Activated CD8-positive, alpha-beta memory T cell treated with anti-CD3 and anti-CD28 coated beads, Interleukin-2, amount 50 U/mL, for 1 hour (primary cell): ENCODE measurements at regions not wholly inside any gene's neighbourhood (a gene's known extent, or its start where the extent isn't known, plus 50 kb on each side); places are given as distances from the start of the nearest gene placed in this dataset.
"Not testable (repeated sequence)": the region's sequence is repeated elsewhere in the genome, so short reads cannot be mapped to it uniquely, and the experiment has no call there.

Source experiments
- DNase-seq: peaks from one replicate; pipeline ENCODE4 v3.0.0-alpha.2; 2020; ENCODE audit errors: extremely low read depth

- no peak for DNase-seq
These were observed 50.0 kb upstream of the RASGRP1 start for GRCh38 chr15:38614621-38615020.

DNA sequence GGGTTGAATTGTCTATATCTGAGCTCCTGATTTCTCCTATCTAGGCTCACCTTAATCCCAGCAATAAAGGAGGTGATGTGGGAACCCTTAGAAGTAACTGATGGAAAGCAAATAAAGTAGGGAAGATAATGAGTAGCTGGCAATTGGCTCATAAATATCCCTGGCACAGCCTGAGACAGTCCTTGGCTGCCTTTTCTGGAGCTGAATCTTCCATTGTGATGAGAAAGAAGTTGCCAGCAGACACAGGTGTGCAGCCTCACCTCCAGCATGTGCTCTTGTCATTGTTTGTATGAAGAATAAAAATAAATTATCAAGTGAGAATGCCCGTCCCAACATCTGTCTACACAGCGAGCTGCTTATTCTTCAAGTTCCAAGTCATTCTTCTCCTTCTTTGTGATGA lies 53.2 kb upstream of the RASGRP1 start:
- no peak for DNase-seq

- DNase-seq, result no peak
These were observed 53.8 kb upstream of the RASGRP1 start for GRCh38 chr15:38618242-38618955.

GRCh38 chr15:38620098-38620497 lies 55.5 kb upstream of the RASGRP1 start:
- no peak for DNase-seq

DNA sequence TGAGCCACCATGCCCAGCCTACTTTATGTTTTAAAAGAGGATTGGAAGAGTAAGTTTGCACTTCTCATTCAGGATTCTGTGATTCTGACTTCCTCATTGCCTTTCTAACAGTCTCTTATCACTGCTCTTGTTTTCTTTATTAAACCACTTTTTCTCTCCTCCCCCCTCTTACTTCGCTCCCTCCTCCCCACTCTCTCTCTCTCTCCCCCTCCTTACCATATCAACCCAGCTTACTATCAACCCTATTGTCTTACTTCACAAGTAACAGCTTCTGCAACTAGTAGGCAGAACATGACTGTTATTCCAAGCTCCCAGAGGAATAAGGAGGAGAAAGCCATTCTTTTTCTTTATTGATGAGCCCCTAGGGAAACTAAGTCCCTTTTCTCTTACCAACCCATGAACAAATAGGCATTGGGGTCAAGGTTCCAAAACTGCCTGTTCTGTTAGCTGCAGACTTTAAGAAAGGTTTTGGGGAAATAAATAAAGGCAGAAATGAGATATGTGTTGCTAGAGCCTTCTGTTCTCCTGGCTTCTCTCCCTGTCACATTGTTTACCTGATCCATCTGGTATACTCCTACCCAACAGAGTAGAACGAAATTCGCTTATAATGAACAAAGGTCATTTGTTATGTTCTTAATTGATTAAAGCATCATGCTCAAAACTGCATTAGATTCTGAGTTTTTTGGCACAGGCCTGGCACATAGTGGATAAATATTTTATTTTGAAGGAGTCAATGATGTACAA lies 56.4 kb upstream of the RASGRP1 start:
- no peak for DNase-seq

- DNase-seq, result no peak
These were observed 57.7 kb upstream of the RASGRP1 start for GRCh38 chr15:38622304-38622703.

- DNase-seq, result no peak
These were observed 58.3 kb upstream of the RASGRP1 start for GRCh38 chr15:38622908-38623307.

DNA sequence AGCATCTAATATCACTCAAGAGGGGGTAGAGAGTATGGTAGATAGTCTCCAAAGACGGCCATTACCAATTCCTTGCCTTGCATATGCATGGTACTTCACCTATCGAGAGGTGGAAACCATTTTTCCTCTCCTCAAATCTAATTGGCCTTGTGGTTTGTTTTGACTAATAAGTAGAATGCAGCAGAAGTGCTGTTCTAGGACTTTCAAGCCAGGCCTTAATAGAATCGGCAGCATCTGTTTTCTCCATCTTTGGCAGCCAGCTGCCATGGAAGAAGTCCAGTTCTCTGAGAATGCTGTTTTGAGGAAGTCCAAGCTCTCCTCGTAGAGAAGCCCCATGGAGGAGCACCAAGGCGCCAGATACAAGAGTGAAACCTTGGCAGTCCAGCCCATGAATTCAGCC lies 59.1 kb upstream of the RASGRP1 start:
- DNase-seq, result no peak

- no peak for DNase-seq
These were observed 59.9 kb upstream of the RASGRP1 start for GRCh38 chr15:38624244-38625205.

GRCh38 chr15:38625886-38626285 lies 61.3 kb upstream of the RASGRP1 start:
- DNase-seq, result no peak

DNA sequence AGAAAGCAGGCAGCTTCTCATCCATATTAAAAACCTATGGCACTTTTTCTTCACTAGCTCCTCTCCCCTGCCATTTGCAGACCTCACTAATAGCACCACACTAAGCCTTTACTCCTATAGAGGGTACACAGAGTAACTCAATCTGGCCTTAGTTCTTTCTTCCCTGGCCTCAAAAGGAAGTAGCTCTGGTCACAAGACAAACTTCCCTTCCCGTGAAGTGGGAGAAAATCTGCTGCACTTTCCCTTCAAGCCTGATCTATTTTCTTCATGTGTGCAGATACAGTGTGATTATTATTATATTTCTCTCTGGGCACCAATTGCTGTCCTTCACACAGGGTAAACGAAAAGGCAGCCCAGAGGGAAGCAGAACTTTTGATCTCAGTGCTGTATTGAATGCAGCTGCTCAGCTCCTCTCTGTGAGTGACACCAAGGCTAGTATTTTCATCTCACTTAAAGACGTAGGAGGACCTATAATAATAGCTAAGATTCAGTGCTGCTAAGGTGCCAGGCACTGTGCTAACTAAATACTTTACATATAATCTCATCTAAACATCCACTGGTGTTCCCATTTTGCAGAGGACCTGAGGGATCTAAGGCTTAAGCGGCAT lies 61.9 kb upstream of the RASGRP1 start:
- no peak for DNase-seq

DNA sequence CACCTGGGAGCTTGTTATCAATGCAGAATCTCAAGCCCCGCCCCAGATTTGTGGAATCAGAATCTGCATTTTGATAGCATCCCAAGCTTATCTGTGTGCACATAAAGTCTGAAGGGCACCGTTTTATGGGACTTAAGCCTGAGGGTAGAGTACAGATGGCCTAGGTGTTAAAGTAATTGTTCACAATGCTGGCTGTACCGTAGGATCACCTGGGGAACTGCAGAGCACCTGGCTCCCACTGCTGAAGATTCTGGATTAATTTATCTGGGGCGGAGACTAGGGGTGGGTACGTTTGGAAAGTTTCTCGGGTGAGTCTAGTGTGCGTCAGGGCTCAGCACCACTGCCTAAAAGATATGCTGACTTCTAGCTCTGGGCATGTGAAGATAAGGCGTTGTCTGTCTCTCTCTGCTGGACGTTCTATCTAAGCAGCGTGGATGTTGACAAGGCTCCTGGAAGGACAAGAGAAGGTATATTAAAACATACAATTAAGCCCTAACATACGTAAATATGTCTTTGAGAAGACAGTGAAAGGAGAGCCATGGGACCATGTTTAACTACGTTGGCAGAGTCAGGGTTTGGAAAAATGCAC lies 63.2 kb upstream of the RASGRP1 start:
- no peak for DNase-seq

DNA sequence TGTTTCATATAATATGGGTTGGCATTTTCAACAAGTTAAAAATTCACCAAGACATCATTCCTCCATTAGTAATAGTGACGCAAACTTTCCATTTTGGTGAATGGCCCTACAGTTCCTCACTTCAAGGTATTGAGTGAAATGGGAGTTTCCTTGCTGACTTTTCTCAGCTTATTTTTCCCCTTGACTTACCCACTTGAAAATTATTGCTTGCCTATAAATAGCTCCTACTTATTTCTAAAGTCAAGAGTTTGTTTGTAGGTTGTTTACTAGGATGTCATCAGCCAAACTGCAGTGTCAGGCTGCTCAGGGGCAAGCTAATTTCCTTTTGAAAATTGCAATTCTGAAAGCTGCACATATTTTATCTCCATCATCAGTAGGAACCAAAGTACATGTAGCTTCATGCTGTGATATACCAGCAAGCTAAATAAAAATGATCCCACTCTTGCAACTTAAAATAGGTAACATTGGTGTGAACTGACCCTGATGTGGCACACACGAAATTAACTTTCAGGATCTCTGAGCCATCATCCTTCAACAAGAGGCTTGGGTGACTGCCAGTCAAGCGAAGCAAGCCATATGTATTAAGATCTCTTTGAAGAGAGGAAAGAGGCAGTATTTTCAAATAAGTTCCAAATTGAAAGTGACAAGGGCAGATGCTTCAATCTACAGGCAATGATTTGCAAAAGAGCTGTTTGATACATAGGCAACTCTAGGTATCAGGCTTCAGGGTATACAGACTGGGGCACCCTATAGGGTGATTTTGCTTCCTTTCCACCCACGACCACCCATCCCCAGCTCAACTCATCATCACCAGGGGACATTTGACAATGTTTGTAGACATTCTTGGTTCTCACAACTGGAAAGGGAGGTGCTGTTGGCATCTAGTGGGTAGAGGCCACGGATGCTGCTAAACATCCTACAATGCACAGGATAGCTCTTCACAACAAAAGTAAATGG lies 66.8 kb upstream of the RASGRP1 start:
- DNase-seq, result no peak

DNA sequence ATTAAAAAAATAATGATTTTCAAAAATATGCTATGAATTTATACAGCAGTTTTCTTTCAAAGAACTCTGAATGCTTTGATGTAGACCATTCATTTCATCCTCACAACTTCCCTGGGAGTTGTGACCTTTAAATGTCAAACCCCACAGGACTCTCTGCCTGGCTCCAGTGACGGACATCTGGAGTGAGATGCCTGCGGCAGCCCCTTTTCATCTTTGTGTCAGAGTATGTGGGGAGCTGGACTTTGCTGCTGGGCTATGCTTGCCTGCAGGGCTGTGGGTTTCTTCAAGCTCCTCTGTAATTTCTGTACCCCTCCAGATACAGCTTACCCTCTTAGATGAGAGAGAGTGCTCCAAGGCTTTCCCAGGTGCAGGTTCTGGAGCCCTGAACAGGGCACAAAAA lies 70.6 kb upstream of the RASGRP1 start:
- no peak for DNase-seq

- DNase-seq, result no peak
These were observed 72.0 kb upstream of the RASGRP1 start for GRCh38 chr15:38636597-38636996.

DNA sequence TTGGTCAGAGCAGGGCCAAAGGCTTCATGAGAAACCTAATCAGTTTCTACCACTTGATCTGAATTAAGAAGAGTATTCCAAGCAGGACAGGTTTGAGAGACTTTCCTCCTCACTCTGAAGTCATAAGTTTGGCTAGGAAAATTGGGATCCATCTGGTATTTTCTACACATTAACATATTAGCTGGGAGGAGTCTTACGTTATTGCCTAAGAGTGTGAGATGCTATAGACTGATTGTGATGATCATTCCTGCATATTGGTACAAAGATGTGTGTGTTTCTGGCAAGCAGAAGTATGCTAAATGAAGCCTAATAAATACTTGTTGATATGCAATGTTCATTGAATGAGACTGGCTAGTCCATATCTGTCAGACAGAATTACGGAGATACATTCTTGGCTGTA lies 73.5 kb upstream of the RASGRP1 start:
- no peak for DNase-seq

DNA sequence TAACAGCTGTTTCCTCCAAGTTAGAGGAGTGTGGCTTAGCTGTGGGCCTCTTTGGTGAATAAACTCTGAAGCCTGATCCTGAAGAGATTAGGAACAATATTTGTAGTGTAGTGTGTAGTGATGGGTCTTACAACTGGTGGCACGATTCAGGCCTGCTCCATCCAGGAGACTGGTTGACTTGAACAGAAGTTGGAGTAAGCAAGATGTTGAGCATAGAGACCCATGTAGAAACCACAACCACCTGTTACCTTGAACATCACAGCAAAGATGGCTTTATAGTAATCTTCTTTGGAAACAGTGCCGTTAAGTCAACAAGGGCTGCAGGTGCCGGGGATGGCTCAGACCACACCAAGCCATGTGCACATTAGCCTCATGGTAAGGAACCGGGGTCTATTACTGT lies 74.2 kb upstream of the RASGRP1 start:
- DNase-seq, result no peak

- DNase-seq, result no peak
These were observed 78.2 kb upstream of the RASGRP1 start for GRCh38 chr15:38642689-38643270.

- DNase-seq, result not testable (repeated sequence)
These were observed 79.7 kb upstream of the RASGRP1 start for GRCh38 chr15:38644353-38644752.

DNA sequence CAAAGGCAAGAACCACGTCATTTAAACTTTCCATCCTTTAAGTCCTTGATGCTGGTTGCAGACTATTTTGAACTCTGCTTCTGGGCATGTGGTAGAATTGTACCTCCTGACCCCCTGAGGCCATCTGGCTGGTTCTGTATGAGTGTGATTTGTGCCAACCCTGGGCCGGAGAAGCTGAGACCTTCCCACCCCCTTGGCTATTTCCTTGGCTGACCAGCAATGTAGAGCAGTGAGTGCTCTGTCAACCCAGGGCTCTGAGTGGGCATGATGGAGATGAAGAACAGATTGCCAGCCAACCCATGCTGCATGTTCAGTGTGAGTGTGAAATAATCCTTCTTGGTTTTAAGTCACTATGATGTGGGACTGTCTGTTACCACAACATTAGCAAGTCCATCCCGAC lies 82.1 kb upstream of the RASGRP1 start:
- no peak for DNase-seq
